Epithelial cell of proximal tubule (primary cell): ENCODE measurements at regions not wholly inside any gene's neighbourhood (a gene's known extent, or its start where the extent isn't known, plus 50 kb on each side); places are given as distances from the start of the nearest gene placed in this dataset.

Experiments
- DNase-seq: peaks from one replicate; pipeline ENCODE4 v3.0.0-alpha.2; 2011; ENCODE audit warnings: low read depth
- H3K4me3 ChIP-seq: 2 replicates; pipeline ENCODE4 v1.5.1; 2011; ENCODE audit warnings: low read depth, mild to moderate bottlenecking, low read length
- CTCF ChIP-seq: conservative IDR thresholded peaks from 2 replicates; pipeline ENCODE4 v1.5.1; 2012; ENCODE audit warnings: low read depth, mild to moderate bottlenecking, low read length

- TF ChIP-seq CTCF = no peak
- no peak for DNase-seq
- no peak overlapping the region for H3K4me3 ChIP-seq
These were observed 298.0 kb upstream of the PIK3R1 start for GRCh38 chr5:67917561-67917960.

- no peak overlapping the region for H3K4me3 ChIP-seq
- no peak for TF ChIP-seq CTCF
- DNase-seq = no peak
These were observed 305.0 kb upstream of the PIK3R1 start for GRCh38 chr5:67910546-67910945.

- no peak for TF ChIP-seq CTCF
- no peak overlapping the region for H3K4me3 ChIP-seq
- no peak for DNase-seq
These were observed 307.3 kb upstream of the PIK3R1 start for GRCh38 chr5:67908126-67908765.

- DNase-seq = no peak
- no peak for TF ChIP-seq CTCF
- H3K4me3 ChIP-seq = no peak overlapping the region
These were observed 311.2 kb upstream of the PIK3R1 start for GRCh38 chr5:67904366-67904765.

GRCh38 chr5:67903656-67904055 lies 311.9 kb upstream of the PIK3R1 start:
- DNase-seq = no peak
- no peak for TF ChIP-seq CTCF
- H3K4me3 ChIP-seq = no peak overlapping the region

GRCh38 chr5:67903121-67903520 lies 312.4 kb upstream of the PIK3R1 start:
- no peak for TF ChIP-seq CTCF
- DNase-seq = no peak
- H3K4me3 ChIP-seq = no peak overlapping the region

GRCh38 chr5:67902497-67902830 lies 313.1 kb upstream of the PIK3R1 start:
- no peak for DNase-seq
- no peak overlapping the region for H3K4me3 ChIP-seq
- no peak for TF ChIP-seq CTCF
